ENCODE measurements at regions not wholly inside any gene's neighbourhood (a gene's known extent, or its start where the extent isn't known, plus 50 kb on each side); places are given as distances from the start of the nearest gene placed in this dataset.

DNA sequence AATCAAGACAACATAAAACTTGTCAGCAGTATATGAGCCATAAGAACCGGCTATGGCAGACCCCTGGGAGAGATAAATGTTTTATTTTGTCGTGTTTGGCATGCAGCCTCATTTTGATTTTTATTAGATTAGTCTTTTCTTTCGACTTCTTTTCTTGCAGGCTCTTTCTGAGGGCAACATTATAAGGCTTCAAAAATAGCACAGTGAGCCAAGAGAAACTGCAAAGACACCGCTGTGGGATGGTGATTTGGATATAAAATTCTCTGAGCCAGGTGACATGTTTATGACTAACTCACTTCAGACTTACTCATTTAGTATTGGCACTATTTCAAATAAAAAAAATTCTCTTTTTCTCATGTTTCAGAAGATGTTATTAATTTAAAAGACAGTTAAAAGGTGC lies 96.8 kb upstream of the PKP2 start:
- TF ChIP-seq EZH2phosphoT487 (IDR thresholded peaks at IDR 0.05; ENCODE audit: borderline replicate concordance), result no peak
- TF ChIP-seq, protein P1, sequence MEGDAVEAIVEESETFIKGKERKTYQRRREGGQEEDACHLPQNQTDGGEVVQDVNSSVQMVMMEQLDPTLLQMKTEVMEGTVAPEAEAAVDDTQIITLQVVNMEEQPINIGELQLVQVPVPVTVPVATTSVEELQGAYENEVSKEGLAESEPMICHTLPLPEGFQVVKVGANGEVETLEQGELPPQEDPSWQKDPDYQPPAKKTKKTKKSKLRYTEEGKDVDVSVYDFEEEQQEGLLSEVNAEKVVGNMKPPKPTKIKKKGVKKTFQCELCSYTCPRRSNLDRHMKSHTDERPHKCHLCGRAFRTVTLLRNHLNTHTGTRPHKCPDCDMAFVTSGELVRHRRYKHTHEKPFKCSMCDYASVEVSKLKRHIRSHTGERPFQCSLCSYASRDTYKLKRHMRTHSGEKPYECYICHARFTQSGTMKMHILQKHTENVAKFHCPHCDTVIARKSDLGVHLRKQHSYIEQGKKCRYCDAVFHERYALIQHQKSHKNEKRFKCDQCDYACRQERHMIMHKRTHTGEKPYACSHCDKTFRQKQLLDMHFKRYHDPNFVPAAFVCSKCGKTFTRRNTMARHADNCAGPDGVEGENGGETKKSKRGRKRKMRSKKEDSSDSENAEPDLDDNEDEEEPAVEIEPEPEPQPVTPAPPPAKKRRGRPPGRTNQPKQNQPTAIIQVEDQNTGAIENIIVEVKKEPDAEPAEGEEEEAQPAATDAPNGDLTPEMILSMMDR (conservative IDR thresholded peaks at IDR 0.05; ENCODE audit: low read length), result no peak

Measured in Loucy (cell line).